ENCODE measurements at regions not wholly inside any gene's neighbourhood (a gene's known extent, or its start where the extent isn't known, plus 50 kb on each side); places are given as distances from the start of the nearest gene placed in this dataset.

DNA sequence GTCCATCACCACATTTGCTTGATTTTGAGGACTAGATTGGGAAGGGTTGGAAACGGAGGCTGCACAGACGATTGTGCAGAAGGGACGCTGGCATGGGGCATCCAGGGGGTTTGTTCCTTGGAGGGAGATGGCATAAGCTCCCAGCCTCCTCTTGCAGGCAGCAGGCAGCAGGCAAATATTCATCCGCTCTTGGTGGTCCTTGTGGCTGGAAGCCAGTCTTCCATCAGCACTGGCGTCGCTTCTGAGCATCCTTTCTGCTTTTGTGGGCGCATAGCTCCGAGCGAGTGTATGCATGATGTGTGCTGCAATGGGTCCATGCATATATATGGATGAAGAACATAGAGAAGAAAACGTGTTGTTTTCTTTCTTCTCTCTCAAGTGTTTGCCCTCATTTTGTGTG lies 166.1 kb upstream of the NTM start:
- no peak overlapping the region for H3K27ac ChIP-seq
- DNase-seq (ENCODE audit: low spot score): no peak
- POLR2A ChIA-PET (ENCODE audit: low non-redundant PET): no interaction called here
- CTCF ChIA-PET: no interaction called here
- no peak for TF ChIP-seq CTCF (conservative IDR thresholded peaks at IDR 0.05; ENCODE audit: low read depth)

DNA sequence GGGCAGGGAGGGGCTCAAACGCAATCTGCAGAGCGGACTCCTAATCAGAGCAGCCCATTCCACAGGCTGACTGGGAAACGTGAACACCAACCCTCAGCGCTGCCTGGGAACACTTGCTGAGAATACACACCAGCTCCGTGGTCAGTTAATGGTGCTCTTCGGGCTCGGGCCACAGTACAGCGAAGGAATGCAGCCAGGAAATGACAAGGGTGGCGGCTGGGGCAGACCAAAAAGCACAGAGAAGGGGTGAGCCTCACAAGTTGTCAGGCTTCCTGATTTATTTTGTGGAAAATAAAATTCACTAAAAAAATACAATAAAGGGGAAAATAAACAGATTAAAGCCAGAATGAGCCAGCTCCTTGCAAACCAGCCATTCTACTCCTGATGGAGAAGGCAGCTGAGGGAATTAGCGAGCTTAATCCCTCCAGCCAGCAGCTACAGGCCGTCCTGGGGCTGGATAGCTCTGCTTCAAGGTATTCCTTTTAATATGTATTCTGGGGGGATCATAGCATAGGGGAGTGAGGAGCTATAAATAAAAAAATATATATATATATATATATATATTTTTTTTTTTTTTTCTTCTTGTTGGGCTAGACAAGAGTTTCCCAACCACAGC lies 165.5 kb upstream of the NTM start:
- no peak for TF ChIP-seq CTCF (conservative IDR thresholded peaks at IDR 0.05; ENCODE audit: low read depth)
- ChIA-PET CTCF (no interaction called here), POLR2A (ENCODE audit: low non-redundant PET) (no interaction called here)
- no peak overlapping the region for H3K27ac ChIP-seq
- no peak for DNase-seq (ENCODE audit: low spot score)

DNA sequence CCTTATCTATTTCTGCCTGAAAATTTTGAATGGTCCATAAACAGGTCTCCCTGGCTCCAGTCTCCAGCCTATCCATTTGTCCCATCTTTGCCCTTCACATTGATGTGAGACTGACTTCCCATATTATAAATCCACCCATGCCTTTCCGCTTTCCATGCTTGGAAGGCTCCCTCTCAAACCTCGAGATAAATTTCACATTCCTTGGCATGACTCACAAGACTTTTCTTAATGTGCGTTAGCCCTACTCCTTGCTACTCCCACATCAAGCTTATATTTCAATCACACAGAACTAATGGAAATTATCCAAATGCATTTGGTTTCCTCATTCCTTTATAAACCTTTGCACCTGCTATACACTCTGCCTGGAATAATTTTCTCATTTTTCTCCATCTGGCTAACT lies 163.7 kb upstream of the NTM start:
- CTCF ChIA-PET: no interaction called here
- no peak for TF ChIP-seq CTCF (conservative IDR thresholded peaks at IDR 0.05; ENCODE audit: low read depth)
- no peak for DNase-seq (ENCODE audit: low spot score)
- H3K27ac ChIP-seq: no peak overlapping the region
- POLR2A ChIA-PET (ENCODE audit: low non-redundant PET): no interaction called here

GRCh38 chr11:131207901-131208300 lies 162.5 kb upstream of the NTM start:
- H3K27ac ChIP-seq: no peak overlapping the region
- POLR2A ChIA-PET (ENCODE audit: low non-redundant PET): no interaction called here
- DNase-seq (ENCODE audit: low spot score): no peak
- CTCF ChIA-PET: no interaction called here
- no peak for TF ChIP-seq CTCF (conservative IDR thresholded peaks at IDR 0.05; ENCODE audit: low read depth)

GRCh38 chr11:131217313-131218310 lies 152.8 kb upstream of the NTM start:
- TF ChIP-seq CTCF (conservative IDR thresholded peaks at IDR 0.05; ENCODE audit: low read depth): no peak
- ChIA-PET CTCF (interaction anchor here (0.6 to 1.6 kb wide), 2 partner anchors 153 to 477 kb away, joined by 3 to 6 read pairs; no protein-coding TSS in a partner anchor), POLR2A (ENCODE audit: low non-redundant PET) (no interaction called here)
- H3K27ac ChIP-seq: no peak overlapping the region
- DNase-seq (ENCODE audit: low spot score): no peak

- DNase-seq (ENCODE audit: low spot score): no peak
- POLR2A ChIA-PET (ENCODE audit: low non-redundant PET): no interaction called here
- CTCF ChIA-PET: interaction anchor here (1.6 kb wide), 1 partner anchor 154 kb away, joined by 6 read pairs; no protein-coding TSS in a partner anchor
- no peak overlapping the region for H3K27ac ChIP-seq
- no peak for TF ChIP-seq CTCF (conservative IDR thresholded peaks at IDR 0.05; ENCODE audit: low read depth)
Observed at GRCh38 chr11:131218542-131218941, 151.9 kb upstream of the NTM start.

Measured in RWPE1 (cell line).